HEK293 (cell line): ENCODE measurements at regions not wholly inside any gene's neighbourhood (a gene's known extent, or its start where the extent isn't known, plus 50 kb on each side); places are given as distances from the start of the nearest gene placed in this dataset.

Experiments
- CTCF ChIA-PET: fragments of 350-600 bp; formaldehyde crosslinking; extraction: SDS; loops from one replicate; lab custom pipeline; 2021; ENCODE audit warnings: antibody characterized with exemption; lab: Yijun Ruan, JAX
- POLR2A ChIA-PET: fragments of 300-600 bp; formaldehyde crosslinking; extraction: SDS; loops from one replicate; lab custom pipeline; 2020; ENCODE audit warnings: antibody characterized with exemption, inconsistent platforms; lab: Yijun Ruan, JAX
- H3K27ac ChIP-seq: fragments of 200-500 bp; sonication (Bioruptor generic); 2 replicates; pipeline ENCODE4 v1.5.1; 2014; ENCODE audit warnings: low read depth, low read length, control low read depth, inconsistent platforms; ENCODE audit errors: extremely low read depth
- H3K36me3 ChIP-seq, 2 experiments: fragments of 200-500 bp in 1 of 2; sonication (Bioruptor generic) in 1 of 2; 1 replicate in 1 of 2; 2 replicates in 1 of 2; pipeline ENCODE4 v1.5.1; 2014 to 2017; ENCODE audit warnings: inconsistent platforms in 2 of 2, low read length in 2 of 2; ENCODE audit not compliant: control insufficient read depth in 2 of 2, insufficient read depth in 1 of 2
- H3K4me1 ChIP-seq: fragments of 200-500 bp; sonication (Bioruptor generic); 2 replicates; pipeline ENCODE4 v1.5.1; 2014; ENCODE audit warnings: mild to moderate bottlenecking, low read length, inconsistent platforms; ENCODE audit not compliant: control insufficient read depth, insufficient read depth
- H3K4me3 ChIP-seq: 2 replicates; pipeline ENCODE4 v1.5.1; 2011; ENCODE audit warnings: low read depth, mild to moderate bottlenecking, control low read depth, low read length, moderate library complexity
- H3K9me3 ChIP-seq: fragments of 200-500 bp; sonication (Bioruptor generic); 2 replicates; pipeline ENCODE4 v1.5.1; 2014; ENCODE audit warnings: low read depth, low read length, inconsistent platforms; ENCODE audit not compliant: control insufficient read depth, insufficient read depth
- GLIS2 ChIP-seq: fragments of 450-650 bp; formaldehyde crosslinking; IDR thresholded peaks from 2 replicates; pipeline ENCODE4 v1.5.1; 2016; ENCODE audit warnings: missing biosample characterization, missing genetic modification characterization
- IKZF3 ChIP-seq: fragments of 450-650 bp; IDR thresholded peaks from 2 replicates; pipeline ENCODE4 v1.5.0; 2018; ENCODE audit warnings: missing biosample characterization, mild to moderate bottlenecking, missing genetic modification characterization, moderate library complexity
- MZF1 ChIP-seq: fragments of 450-650 bp; formaldehyde crosslinking; IDR thresholded peaks from 2 replicates; pipeline ENCODE4 v1.5.1; 2017; ENCODE audit warnings: missing biosample characterization, missing genetic modification characterization, borderline replicate concordance
- OSR2 ChIP-seq: fragments of 450-650 bp; formaldehyde crosslinking; IDR thresholded peaks from 2 replicates; pipeline ENCODE4 v1.5.1; 2016; ENCODE audit warnings: missing biosample characterization, missing genetic modification characterization
- PATZ1 ChIP-seq: fragments of 450-650 bp; formaldehyde crosslinking; IDR thresholded peaks from 2 replicates; pipeline ENCODE4 v1.5.1; 2016; ENCODE audit warnings: missing biosample characterization, missing genetic modification characterization
- PRDM1 ChIP-seq: fragments of 450-650 bp; formaldehyde crosslinking; IDR thresholded peaks from 2 replicates; pipeline ENCODE4; 2016; ENCODE audit warnings: missing biosample characterization, missing genetic modification characterization
- SCRT1 ChIP-seq: fragments of 450-650 bp; formaldehyde crosslinking; IDR thresholded peaks from 2 replicates; pipeline ENCODE4 v1.5.1; 2016; ENCODE audit warnings: missing biosample characterization, missing genetic modification characterization, borderline replicate concordance
- SP3 ChIP-seq: fragments of 450-650 bp; formaldehyde crosslinking; IDR thresholded peaks from 2 replicates; pipeline ENCODE4 v1.5.1; 2016; ENCODE audit warnings: missing biosample characterization, missing genetic modification characterization
- TCF7L2 ChIP-seq: IDR thresholded peaks from 2 replicates; pipeline ENCODE4 v1.6.1; 2011; ENCODE audit warnings: low read depth, mild to moderate bottlenecking, inconsistent platforms, low read length, moderate library complexity, borderline replicate concordance
- ZNF175 ChIP-seq: fragments of 450-650 bp; formaldehyde crosslinking; IDR thresholded peaks from 2 replicates; pipeline ENCODE4 v1.5.1; 2016; ENCODE audit warnings: missing biosample characterization, missing genetic modification characterization
- ZNF202 ChIP-seq: fragments of 450-650 bp; formaldehyde crosslinking; IDR thresholded peaks from 2 replicates; pipeline ENCODE4 v1.5.1; 2016; ENCODE audit warnings: missing biosample characterization, missing genetic modification characterization, borderline replicate concordance
- ZNF292 ChIP-seq: fragments of 450-650 bp; formaldehyde crosslinking; IDR thresholded peaks from 2 replicates; pipeline ENCODE4 v1.5.1; 2016; ENCODE audit warnings: low read depth, missing biosample characterization, missing genetic modification characterization, borderline replicate concordance
- ZNF354C ChIP-seq: fragments of 450-650 bp; formaldehyde crosslinking; IDR thresholded peaks from 2 replicates; pipeline ENCODE4 v1.5.1; 2016; ENCODE audit warnings: missing biosample characterization, missing genetic modification characterization, low read depth, borderline replicate concordance
- ZNF362 ChIP-seq: fragments of 450-650 bp; formaldehyde crosslinking; IDR thresholded peaks from 2 replicates; pipeline ENCODE4 v1.5.1; 2016; ENCODE audit warnings: missing biosample characterization, missing genetic modification characterization
- ZNF426 ChIP-seq: fragments of 450-650 bp; formaldehyde crosslinking; IDR thresholded peaks from 2 replicates; pipeline ENCODE4 v1.5.1; 2017; ENCODE audit warnings: missing biosample characterization, missing genetic modification characterization, mild to moderate bottlenecking, inconsistent platforms, moderate library complexity
- ZNF473 ChIP-seq: fragments of 450-650 bp; formaldehyde crosslinking; IDR thresholded peaks from 2 replicates; pipeline ENCODE4 v1.5.1; 2017; ENCODE audit warnings: missing biosample characterization, missing genetic modification characterization
- ZNF585B ChIP-seq: fragments of 450-650 bp; formaldehyde crosslinking; IDR thresholded peaks from 2 replicates; pipeline ENCODE4 v1.5.1; 2016; ENCODE audit warnings: missing biosample characterization, missing genetic modification characterization
- ZNF639 ChIP-seq: fragments of 450-650 bp; formaldehyde crosslinking; IDR thresholded peaks from 2 replicates; pipeline ENCODE4 v1.5.1; 2016; ENCODE audit warnings: missing biosample characterization, missing genetic modification characterization
- ZNF785 ChIP-seq: fragments of 450-650 bp; formaldehyde crosslinking; IDR thresholded peaks from 2 replicates; pipeline ENCODE4 v1.5.1; 2016; ENCODE audit warnings: missing biosample characterization, missing genetic modification characterization
- ZSCAN16 ChIP-seq: fragments of 450-650 bp; formaldehyde crosslinking; IDR thresholded peaks from 2 replicates; pipeline ENCODE4 v1.5.1; 2016; ENCODE audit warnings: missing biosample characterization, missing genetic modification characterization
- ZSCAN5A ChIP-seq: fragments of 450-650 bp; formaldehyde crosslinking; IDR thresholded peaks from 2 replicates; pipeline ENCODE4 v1.5.1; 2016; ENCODE audit warnings: missing biosample characterization, missing genetic modification characterization
- TF ChIP-seq, protein P1 (sequence below): fragments of 450-650 bp; formaldehyde crosslinking; IDR thresholded peaks from 2 replicates; pipeline ENCODE4 v1.5.1; 2016; ENCODE audit warnings: missing biosample characterization, missing genetic modification characterization

DNA sequence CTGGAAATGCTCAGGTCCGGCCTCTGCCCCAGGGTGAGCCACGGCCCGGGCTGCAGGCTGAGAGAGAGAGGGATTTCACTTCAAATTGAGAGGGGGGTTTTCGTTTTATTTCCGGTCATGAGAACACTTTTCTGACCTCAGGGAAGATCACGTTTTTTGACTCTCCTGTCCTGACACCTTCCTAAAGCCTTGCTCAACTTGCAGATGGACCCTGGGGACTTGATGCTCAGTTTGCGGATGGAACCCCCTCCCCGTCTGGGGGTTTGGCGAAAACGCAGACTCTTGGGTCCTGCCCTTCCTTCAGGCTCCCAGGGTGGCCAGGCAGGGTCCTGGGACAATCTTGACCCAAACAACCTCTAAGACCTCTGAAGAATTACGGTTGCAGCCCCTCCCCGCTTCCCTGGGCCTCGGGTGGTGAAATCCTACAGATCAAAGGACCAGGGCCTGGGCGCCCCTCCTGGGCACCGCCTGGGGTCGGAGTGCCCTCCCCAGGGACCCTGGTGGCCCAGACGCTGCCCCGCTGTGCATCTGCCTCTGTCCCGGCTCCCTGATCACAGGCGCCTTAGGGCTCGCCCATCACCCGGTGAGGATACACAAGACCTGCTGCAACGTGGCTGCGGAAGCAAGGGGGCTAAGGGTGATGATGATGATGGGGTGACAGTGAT lies 148.2 kb downstream of the ERMARD start (continued):
- TF ChIP-seq, protein P1, sequence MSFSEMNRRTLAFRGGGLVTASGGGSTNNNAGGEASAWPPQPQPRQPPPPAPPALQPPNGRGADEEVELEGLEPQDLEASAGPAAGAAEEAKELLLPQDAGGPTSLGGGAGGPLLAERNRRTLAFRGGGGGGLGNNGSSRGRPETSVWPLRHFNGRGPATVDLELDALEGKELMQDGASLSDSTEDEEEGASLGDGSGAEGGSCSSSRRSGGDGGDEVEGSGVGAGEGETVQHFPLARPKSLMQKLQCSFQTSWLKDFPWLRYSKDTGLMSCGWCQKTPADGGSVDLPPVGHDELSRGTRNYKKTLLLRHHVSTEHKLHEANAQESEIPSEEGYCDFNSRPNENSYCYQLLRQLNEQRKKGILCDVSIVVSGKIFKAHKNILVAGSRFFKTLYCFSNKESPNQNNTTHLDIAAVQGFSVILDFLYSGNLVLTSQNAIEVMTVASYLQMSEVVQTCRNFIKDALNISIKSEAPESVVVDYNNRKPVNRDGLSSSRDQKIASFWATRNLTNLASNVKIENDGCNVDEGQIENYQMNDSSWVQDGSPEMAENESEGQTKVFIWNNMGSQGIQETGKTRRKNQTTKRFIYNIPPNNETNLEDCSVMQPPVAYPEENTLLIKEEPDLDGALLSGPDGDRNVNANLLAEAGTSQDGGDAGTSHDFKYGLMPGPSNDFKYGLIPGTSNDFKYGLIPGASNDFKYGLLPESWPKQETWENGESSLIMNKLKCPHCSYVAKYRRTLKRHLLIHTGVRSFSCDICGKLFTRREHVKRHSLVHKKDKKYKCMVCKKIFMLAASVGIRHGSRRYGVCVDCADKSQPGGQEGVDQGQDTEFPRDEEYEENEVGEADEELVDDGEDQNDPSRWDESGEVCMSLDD (tag by site-specific recombination): peak; percentile 51; the same call in 1 of the 2 replicates
- TF ChIP-seq ZNF785 (tag by site-specific recombination): no peak
- TF ChIP-seq MZF1 (tag by site-specific recombination): no peak
- no peak for TF ChIP-seq ZNF473 (tag by site-specific recombination)

DNA sequence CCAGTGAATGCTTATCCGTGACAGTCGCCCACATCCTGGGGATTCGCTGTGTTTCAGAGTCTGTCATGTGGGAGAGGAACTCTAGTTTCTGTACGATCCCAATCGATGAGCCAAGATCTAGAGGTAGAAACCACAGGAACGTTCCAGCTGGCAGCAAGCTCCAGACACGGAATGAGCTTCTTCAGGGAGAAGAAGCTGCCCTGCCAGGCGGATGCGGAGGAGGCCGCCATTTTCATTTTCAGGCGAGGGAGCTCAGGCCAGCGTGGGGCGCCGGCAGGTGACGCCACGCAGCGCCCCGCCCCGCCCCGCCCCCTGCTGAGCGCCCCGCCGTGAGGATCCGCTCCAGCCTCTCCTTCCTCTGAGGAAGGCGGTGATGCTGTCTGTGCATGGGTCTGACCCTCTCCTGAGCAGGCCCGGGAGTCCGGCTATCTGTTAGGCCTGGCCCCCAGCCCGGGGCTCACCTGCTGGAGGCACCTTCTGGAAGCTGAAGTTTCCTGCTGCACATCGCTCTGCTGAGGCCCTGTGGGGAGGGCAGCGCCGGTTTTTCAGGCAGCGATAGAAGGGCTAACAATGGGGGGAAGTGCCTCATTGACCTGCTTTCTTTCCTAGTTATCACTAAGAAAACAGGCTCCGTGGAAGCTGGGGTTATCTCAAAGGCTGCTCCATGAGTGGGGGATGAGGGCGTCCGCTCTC lies 147.5 kb downstream of the ERMARD start:
- Histone ChIP-seq H3K9me3 (no peaks in the 10 kb centered on the region), H3K4me3 (no peak overlapping the region), H3K36me3 (no peaks in the 10 kb centered on the region), H3K4me1 (no peaks in the 10 kb centered on the region), H3K27ac (no peak overlapping the region)
- ChIA-PET POLR2A (no interaction called here), CTCF (interaction anchor here (0.5 kb wide), 1 partner anchor 392 kb away, joined by 3 read pairs; the partner anchor contains the start of gene DLL1)
- no peak for TF ChIP-seq ZNF639 (tag by site-specific recombination)
- TF ChIP-seq ZNF202 (tag by site-specific recombination): no peak
- TF ChIP-seq ZNF426 (tag by site-specific recombination): no peak
- no peak for TF ChIP-seq PATZ1 (tag by site-specific recombination)
- no peak for TF ChIP-seq ZNF175 (tag by site-specific recombination)
- no peak for TF ChIP-seq PRDM1 (tag by site-specific recombination)
- TF ChIP-seq, protein P1 (tag by site-specific recombination): no peak
- no peak for TF ChIP-seq ZSCAN5A
- TF ChIP-seq GLIS2 (tag by site-specific recombination): no peak
- TF ChIP-seq ZNF585B (tag by site-specific recombination): no peak
- TF ChIP-seq TCF7L2: no peak
- TF ChIP-seq OSR2: no peak
- no peak for TF ChIP-seq ZSCAN16 (tag by site-specific recombination)
- TF ChIP-seq SP3: no peak
- TF ChIP-seq ZNF362: no peak
- TF ChIP-seq SCRT1 (tag by site-specific recombination): no peak
- no peak for TF ChIP-seq ZNF292 (tag by site-specific recombination)
- no peak for TF ChIP-seq IKZF3 (tag by site-specific recombination)
- TF ChIP-seq ZNF354C (tag by site-specific recombination): no peak
